ENCODE measurements at regions not wholly inside any gene's neighbourhood (a gene's known extent, or its start where the extent isn't known, plus 50 kb on each side); places are given as distances from the start of the nearest gene placed in this dataset.

- no peak for TF ChIP-seq CTCF (IDR thresholded peaks at IDR 0.05; ENCODE audit: low read depth, low read length, missing control alignments)
- Histone ChIP-seq H3K27me3 (replicated peaks) (no peaks in the 10 kb centered on the region), H3K27ac (no peak overlapping the region), H3K4me3 (ENCODE audit: low read depth, low read length) (no peak overlapping the region), H3K36me3 (replicated peaks) (no peaks in the 10 kb centered on the region)
- DNase-seq, result no peak
- in situ Hi-C loops (cut with HindIII; ENCODE audit: low pct_ligation_motif_present, low sequenced_read_pairs), result no loop called here
Observed at GRCh38 chr9:129382281-129383018, 204.4 kb upstream of the IER5L start.

GRCh38 chr9:129381481-129381957 is 203.5 kb upstream of the IER5L start:
- H3K27me3 ChIP-seq (replicated peaks), result no peaks in the 10 kb centered on the region
- no peak overlapping the region for H3K27ac ChIP-seq
- DNase-seq, result no peak
- no peak overlapping the region for H3K4me3 ChIP-seq (ENCODE audit: low read depth, low read length)
- in situ Hi-C loops (cut with HindIII; ENCODE audit: low pct_ligation_motif_present, low sequenced_read_pairs), result no loop called here
- no peak for TF ChIP-seq CTCF (IDR thresholded peaks at IDR 0.05; ENCODE audit: low read depth, low read length, missing control alignments)
- no peaks in the 10 kb centered on the region for H3K36me3 ChIP-seq (replicated peaks)

GRCh38 chr9:129380961-129381401 is 202.9 kb upstream of the IER5L start:
- H3K27ac ChIP-seq, result no peak overlapping the region
- no peak for DNase-seq
- in situ Hi-C loops (cut with HindIII; ENCODE audit: low pct_ligation_motif_present, low sequenced_read_pairs), result no loop called here
- H3K4me3 ChIP-seq (ENCODE audit: low read depth, low read length), result no peak overlapping the region
- H3K27me3 ChIP-seq (replicated peaks), result no peaks in the 10 kb centered on the region
- no peaks in the 10 kb centered on the region for H3K36me3 ChIP-seq (replicated peaks)
- no peak for TF ChIP-seq CTCF (IDR thresholded peaks at IDR 0.05; ENCODE audit: low read depth, low read length, missing control alignments)

- no peak for DNase-seq
- in situ Hi-C loops (cut with HindIII; ENCODE audit: low pct_ligation_motif_present, low sequenced_read_pairs), result no loop called here
- no peaks in the 10 kb centered on the region for H3K36me3 ChIP-seq (replicated peaks)
- no peak overlapping the region for H3K27ac ChIP-seq
- no peaks in the 10 kb centered on the region for H3K27me3 ChIP-seq (replicated peaks)
- no peak overlapping the region for H3K4me3 ChIP-seq (ENCODE audit: low read depth, low read length)
- TF ChIP-seq CTCF (IDR thresholded peaks at IDR 0.05; ENCODE audit: low read depth, low read length, missing control alignments), result no peak
Observed at GRCh38 chr9:129379886-129380285, 201.8 kb upstream of the IER5L start.

- H3K27ac ChIP-seq, result no peak overlapping the region
- H3K36me3 ChIP-seq (replicated peaks), result no peaks in the 10 kb centered on the region
- no peak overlapping the region for H3K4me3 ChIP-seq (ENCODE audit: low read depth, low read length)
- TF ChIP-seq CTCF (IDR thresholded peaks at IDR 0.05; ENCODE audit: low read depth, low read length, missing control alignments), result no peak
- no peaks in the 10 kb centered on the region for H3K27me3 ChIP-seq (replicated peaks)
- in situ Hi-C loops (cut with HindIII; ENCODE audit: low pct_ligation_motif_present, low sequenced_read_pairs), result no loop called here
- DNase-seq, result no peak
Observed at GRCh38 chr9:129379181-129379836, 201.2 kb upstream of the IER5L start.

Measured in brain microvascular endothelial cell (primary cell).